Kidney epithelial cell (primary cell): ENCODE measurements at regions not wholly inside any gene's neighbourhood (a gene's known extent, or its start where the extent isn't known, plus 50 kb on each side); places are given as distances from the start of the nearest gene placed in this dataset.

Experiments used
- DNase-seq: peaks from one replicate; pipeline ENCODE4 v3.0.0-alpha.2; 2010; ENCODE audit warnings: low read depth
- H3K27me3 ChIP-seq: 2 replicates; pipeline ENCODE4 v1.6.0; 2011; ENCODE audit warnings: low read length; ENCODE audit not compliant: control insufficient read depth, insufficient read depth
- H3K36me3 ChIP-seq: 2 replicates; pipeline ENCODE4 v1.5.1; 2011; ENCODE audit warnings: low read length; ENCODE audit not compliant: control insufficient read depth, insufficient read depth
- H3K4me3 ChIP-seq: 2 replicates; pipeline ENCODE4 v1.5.1; 2011; ENCODE audit warnings: low read depth, mild to moderate bottlenecking, control low read depth, low read length
- TF ChIP-seq, protein P1 (sequence below): IDR thresholded peaks from 2 replicates; pipeline ENCODE4 v1.5.1; 2011; ENCODE audit warnings: mild to moderate bottlenecking, moderate library complexity, low read length, control low read depth, inconsistent platforms; ENCODE audit not compliant: insufficient read depth, poor library complexity, severe bottlenecking

DNA sequence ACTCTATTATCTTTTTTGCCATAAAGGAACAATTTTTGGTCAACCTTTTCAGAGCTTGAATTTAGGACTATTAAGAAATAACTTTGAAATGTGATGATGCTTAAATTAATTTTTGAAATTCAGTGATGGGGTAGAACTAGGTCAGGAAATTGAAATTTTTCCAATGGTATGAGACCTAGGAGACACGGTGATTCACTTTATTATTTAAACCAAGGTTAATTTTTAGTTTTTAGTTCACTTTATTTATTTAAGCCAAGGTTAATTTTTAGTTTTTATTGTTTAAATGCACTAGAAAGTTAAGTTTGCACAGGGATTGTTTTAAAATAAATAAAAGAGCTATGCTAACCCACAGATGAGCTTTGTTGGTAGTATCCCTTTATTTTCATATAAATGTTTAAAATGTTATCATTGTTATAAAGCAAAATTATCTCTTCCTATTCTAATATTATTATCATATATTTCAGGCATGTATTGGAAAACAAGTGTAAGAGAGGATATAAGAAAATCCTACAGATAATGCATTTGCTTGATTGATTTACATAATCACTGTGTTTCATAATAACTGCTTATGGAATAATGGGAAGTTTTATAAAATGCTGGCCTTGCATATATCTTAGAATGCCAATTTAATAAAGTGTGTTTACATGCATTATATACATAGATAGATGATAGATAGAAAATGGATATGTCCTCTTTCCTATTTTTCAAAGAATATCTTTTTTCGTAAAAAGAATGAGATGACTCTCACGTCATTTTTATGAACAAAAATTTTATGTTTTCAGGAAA lies 163.6 kb downstream of the HGF start:
- no peak for DNase-seq
- no peak overlapping the region for H3K4me3 ChIP-seq

DNA sequence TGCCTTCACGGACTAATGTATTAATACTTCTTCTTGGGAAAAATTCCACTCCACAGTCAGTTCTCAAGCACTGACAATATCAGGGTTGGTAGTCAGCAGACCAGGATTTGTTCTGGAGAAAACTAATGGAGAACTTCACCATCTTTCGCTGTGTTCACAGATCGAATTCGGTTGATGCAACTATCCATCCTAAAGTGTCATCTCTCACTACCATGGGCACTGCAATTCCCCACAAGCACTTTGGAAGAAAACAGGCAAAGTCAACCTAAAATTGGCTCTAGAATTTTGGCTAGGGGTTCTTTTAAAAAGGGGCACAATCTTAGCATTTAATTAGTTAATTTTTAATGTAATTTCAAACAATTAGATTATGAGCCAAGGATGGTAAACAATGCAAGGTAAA lies 164.4 kb downstream of the HGF start:
- TF ChIP-seq, protein P1, sequence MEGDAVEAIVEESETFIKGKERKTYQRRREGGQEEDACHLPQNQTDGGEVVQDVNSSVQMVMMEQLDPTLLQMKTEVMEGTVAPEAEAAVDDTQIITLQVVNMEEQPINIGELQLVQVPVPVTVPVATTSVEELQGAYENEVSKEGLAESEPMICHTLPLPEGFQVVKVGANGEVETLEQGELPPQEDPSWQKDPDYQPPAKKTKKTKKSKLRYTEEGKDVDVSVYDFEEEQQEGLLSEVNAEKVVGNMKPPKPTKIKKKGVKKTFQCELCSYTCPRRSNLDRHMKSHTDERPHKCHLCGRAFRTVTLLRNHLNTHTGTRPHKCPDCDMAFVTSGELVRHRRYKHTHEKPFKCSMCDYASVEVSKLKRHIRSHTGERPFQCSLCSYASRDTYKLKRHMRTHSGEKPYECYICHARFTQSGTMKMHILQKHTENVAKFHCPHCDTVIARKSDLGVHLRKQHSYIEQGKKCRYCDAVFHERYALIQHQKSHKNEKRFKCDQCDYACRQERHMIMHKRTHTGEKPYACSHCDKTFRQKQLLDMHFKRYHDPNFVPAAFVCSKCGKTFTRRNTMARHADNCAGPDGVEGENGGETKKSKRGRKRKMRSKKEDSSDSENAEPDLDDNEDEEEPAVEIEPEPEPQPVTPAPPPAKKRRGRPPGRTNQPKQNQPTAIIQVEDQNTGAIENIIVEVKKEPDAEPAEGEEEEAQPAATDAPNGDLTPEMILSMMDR = no peak
- no peak for DNase-seq
- Histone ChIP-seq H3K4me3 (no peak overlapping the region), H3K27me3 (no peaks in the 10 kb centered on the region), H3K36me3 (no peaks in the 10 kb centered on the region)

More for the DNA sequence above, 163.6 kb downstream of the HGF start:
- TF ChIP-seq, protein P1 = no peak
- Histone ChIP-seq H3K36me3 (no peaks in the 10 kb centered on the region), H3K27me3 (no peaks in the 10 kb centered on the region)

GRCh38 chr7:81604808-81605174 lies 165.1 kb downstream of the HGF start:
- H3K27me3 ChIP-seq = no peaks in the 10 kb centered on the region
- no peak overlapping the region for H3K4me3 ChIP-seq
- DNase-seq = no peak
- TF ChIP-seq, protein P1 = no peak
- no peaks in the 10 kb centered on the region for H3K36me3 ChIP-seq

GRCh38 chr7:81604075-81604807 lies 165.6 kb downstream of the HGF start:
- TF ChIP-seq, protein P1 = no peak
- no peaks in the 10 kb centered on the region for H3K36me3 ChIP-seq
- peak; percentile 56 for DNase-seq
- no peaks in the 10 kb centered on the region for H3K27me3 ChIP-seq
- no peak overlapping the region for H3K4me3 ChIP-seq

DNA sequence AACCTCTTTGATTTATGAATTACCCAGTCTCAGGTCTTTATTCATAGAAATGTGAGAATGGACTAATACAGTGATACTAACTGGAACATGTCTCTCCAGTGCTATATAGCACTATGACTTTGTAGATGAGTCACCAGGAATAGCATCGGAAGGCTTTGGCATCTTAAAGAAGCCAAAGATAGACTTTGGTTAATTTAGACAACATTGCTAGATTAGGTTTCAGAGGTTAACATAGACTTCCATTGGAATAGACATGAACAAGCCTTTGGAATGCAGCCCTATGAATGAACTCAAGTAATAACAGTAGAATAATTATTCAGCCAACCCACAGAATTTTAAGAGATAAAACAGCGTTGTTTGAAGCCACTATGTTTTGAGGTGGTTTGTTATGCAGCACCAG lies 169.2 kb downstream of the HGF start:
- Histone ChIP-seq H3K27me3 (no peaks in the 10 kb centered on the region), H3K36me3 (no peaks in the 10 kb centered on the region), H3K4me3 (no peak overlapping the region)
- TF ChIP-seq, protein P1 = no peak
- DNase-seq = no peak

DNA sequence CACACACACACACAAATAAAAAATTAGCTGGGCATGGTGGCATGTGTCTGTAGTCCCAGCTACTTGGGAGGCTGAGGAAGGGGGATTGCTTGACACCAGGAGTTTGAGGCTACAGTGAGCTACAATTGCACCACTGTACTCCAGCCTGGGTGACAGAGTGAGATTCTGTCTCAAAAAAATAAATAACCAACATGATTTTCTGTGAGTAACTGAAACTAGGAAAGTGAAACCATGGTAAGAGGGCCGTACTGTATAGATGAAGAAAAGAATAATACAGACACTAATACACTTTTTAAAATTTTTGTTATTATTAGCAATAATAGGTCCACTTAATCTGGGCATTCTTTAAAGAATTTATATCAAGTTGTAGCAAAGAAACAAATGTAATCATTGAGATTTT lies 170.9 kb downstream of the HGF start:
- Histone ChIP-seq H3K36me3 (no peaks in the 10 kb centered on the region), H3K27me3 (no peaks in the 10 kb centered on the region), H3K4me3 (no peak overlapping the region)
- DNase-seq = no peak
- TF ChIP-seq, protein P1 = no peak
